PC-9 (cell line): ENCODE measurements at regions not wholly inside any gene's neighbourhood (a gene's known extent, or its start where the extent isn't known, plus 50 kb on each side); places are given as distances from the start of the nearest gene placed in this dataset.
"Not testable (repeated sequence)": the region's sequence is repeated elsewhere in the genome, so short reads cannot be mapped to it uniquely, and the experiment has no call there.

Experiments
- EZH2 ChIP-seq: fragments of 200-600 bp; sonication (generic); IDR thresholded peaks from 2 replicates; pipeline ENCODE4 v1.8.0; 2017; ENCODE audit warnings: antibody characterized with exemption, low read depth
- TF ChIP-seq, protein P1 (sequence below): fragments of 200-600 bp; sonication (generic); conservative IDR thresholded peaks from 2 replicates; pipeline ENCODE4 v1.6.1; 2017; ENCODE audit warnings: mixed run types, antibody characterized with exemption, mild to moderate bottlenecking, moderate library complexity

DNA sequence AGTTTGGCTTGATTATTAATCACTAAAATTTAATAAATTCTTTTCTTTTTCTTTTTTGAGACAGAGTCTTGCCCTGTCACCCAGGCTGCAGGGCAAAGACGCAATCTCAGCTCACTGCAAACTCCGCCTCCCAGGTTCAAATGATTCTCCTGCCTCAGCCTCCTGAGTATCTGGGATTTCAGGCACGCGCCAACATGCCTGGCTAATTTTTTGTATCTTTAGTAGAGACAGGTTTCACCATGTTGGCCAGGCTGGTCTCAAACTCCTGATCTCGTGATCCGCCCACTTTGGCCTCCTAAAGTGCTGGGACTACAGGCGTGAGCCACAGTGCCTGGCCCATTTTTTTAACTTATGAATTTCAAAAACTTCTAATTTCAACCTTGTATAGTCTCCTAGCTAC is 215.6 kb upstream of the RBBP8 start:
- TF ChIP-seq, protein P1, sequence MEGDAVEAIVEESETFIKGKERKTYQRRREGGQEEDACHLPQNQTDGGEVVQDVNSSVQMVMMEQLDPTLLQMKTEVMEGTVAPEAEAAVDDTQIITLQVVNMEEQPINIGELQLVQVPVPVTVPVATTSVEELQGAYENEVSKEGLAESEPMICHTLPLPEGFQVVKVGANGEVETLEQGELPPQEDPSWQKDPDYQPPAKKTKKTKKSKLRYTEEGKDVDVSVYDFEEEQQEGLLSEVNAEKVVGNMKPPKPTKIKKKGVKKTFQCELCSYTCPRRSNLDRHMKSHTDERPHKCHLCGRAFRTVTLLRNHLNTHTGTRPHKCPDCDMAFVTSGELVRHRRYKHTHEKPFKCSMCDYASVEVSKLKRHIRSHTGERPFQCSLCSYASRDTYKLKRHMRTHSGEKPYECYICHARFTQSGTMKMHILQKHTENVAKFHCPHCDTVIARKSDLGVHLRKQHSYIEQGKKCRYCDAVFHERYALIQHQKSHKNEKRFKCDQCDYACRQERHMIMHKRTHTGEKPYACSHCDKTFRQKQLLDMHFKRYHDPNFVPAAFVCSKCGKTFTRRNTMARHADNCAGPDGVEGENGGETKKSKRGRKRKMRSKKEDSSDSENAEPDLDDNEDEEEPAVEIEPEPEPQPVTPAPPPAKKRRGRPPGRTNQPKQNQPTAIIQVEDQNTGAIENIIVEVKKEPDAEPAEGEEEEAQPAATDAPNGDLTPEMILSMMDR, result not testable (repeated sequence)
- TF ChIP-seq EZH2, result not testable (repeated sequence)
